ENCODE measurements at regions not wholly inside any gene's neighbourhood (a gene's known extent, or its start where the extent isn't known, plus 50 kb on each side); places are given as distances from the start of the nearest gene placed in this dataset.

GRCh38 chr6:141209890-141210289, 922.8 kb upstream of the GJE1 start:
- H3K27me3 Mint-ChIP-seq (ENCODE audit: low read depth): no peaks in the 10 kb centered on the region
- H3K36me3 Mint-ChIP-seq (ENCODE audit: low read depth): peaks cover 3% of the 10 kb centered on the region
- H3K27ac Mint-ChIP-seq (ENCODE audit: unreplicated experiment): no peak overlapping the region
- H3K4me1 Mint-ChIP-seq: no peaks in the 10 kb centered on the region
- no peak overlapping the region for H3K4me3 Mint-ChIP-seq
- DNase-seq (ENCODE audit: low read depth, low spot score): no peak
- TF ChIP-seq CTCF (conservative IDR thresholded peaks at IDR 0.05): no peak
- H3K9me3 Mint-ChIP-seq: peaks cover 8% of the 10 kb centered on the region

- TF ChIP-seq CTCF (conservative IDR thresholded peaks at IDR 0.05): no peak
- no peak for DNase-seq (ENCODE audit: low read depth, low spot score)
- Mint-ChIP-seq H3K9me3 (peaks cover 8% of the 10 kb centered on the region), H3K27me3 (ENCODE audit: low read depth) (no peaks in the 10 kb centered on the region), H3K36me3 (ENCODE audit: low read depth) (peaks cover 3% of the 10 kb centered on the region), H3K4me1 (no peaks in the 10 kb centered on the region), H3K27ac (ENCODE audit: unreplicated experiment) (no peak overlapping the region), H3K4me3 (no peak overlapping the region)
These were observed 924.6 kb upstream of the GJE1 start for GRCh38 chr6:141208101-141208500.

GRCh38 chr6:141203902-141204575, 928.7 kb upstream of the GJE1 start:
- Mint-ChIP-seq H3K4me3 (no peak overlapping the region), H3K27me3 (ENCODE audit: low read depth) (no peaks in the 10 kb centered on the region), H3K9me3 (peaks cover 13% of the 10 kb centered on the region), H3K36me3 (ENCODE audit: low read depth) (peaks cover 3% of the 10 kb centered on the region), H3K4me1 (no peaks in the 10 kb centered on the region), H3K27ac (ENCODE audit: unreplicated experiment) (no peak overlapping the region)
- DNase-seq (ENCODE audit: low read depth, low spot score): no peak
- TF ChIP-seq CTCF (conservative IDR thresholded peaks at IDR 0.05): no peak

GRCh38 chr6:141202626-141203025, 930.1 kb upstream of the GJE1 start:
- H3K4me3 Mint-ChIP-seq: no peak overlapping the region
- H3K36me3 Mint-ChIP-seq (ENCODE audit: low read depth): peaks cover 3% of the 10 kb centered on the region
- no peaks in the 10 kb centered on the region for H3K27me3 Mint-ChIP-seq (ENCODE audit: low read depth)
- H3K4me1 Mint-ChIP-seq: no peaks in the 10 kb centered on the region
- H3K9me3 Mint-ChIP-seq: peaks cover 14% of the 10 kb centered on the region
- no peak for TF ChIP-seq CTCF (conservative IDR thresholded peaks at IDR 0.05)
- H3K27ac Mint-ChIP-seq (ENCODE audit: unreplicated experiment): no peak overlapping the region
- no peak for DNase-seq (ENCODE audit: low read depth, low spot score)

- DNase-seq (ENCODE audit: low read depth, low spot score): no peak
- Mint-ChIP-seq H3K27me3 (ENCODE audit: low read depth) (no peaks in the 10 kb centered on the region), H3K9me3 (peaks cover 10% of the 10 kb centered on the region), H3K4me1 (peaks cover 7% of the 10 kb centered on the region), H3K4me3 (no peak overlapping the region), H3K27ac (ENCODE audit: unreplicated experiment) (no peak overlapping the region), H3K36me3 (ENCODE audit: low read depth) (peaks cover 6% of the 10 kb centered on the region)
- TF ChIP-seq CTCF (conservative IDR thresholded peaks at IDR 0.05): no peak
These were observed 933.7 kb upstream of the GJE1 start for GRCh38 chr6:141199074-141199473.

All from neural crest cell (in vitro differentiated cells).